Karpas-422 (cell line): ENCODE measurements at regions not wholly inside any gene's neighbourhood (a gene's known extent, or its start where the extent isn't known, plus 50 kb on each side); places are given as distances from the start of the nearest gene placed in this dataset.
A peak's percentile ranks its signal among the peaks of the same experiment; 100 is the strongest.

Source experiments
- DNase-seq: peaks from one replicate; pipeline ENCODE4 v3.0.0-alpha.2; 2015
- H2AFZ ChIP-seq: fragments of 200-600 bp; sonication (generic); 2 replicates; pipeline ENCODE4 v1.6.1; 2014; ENCODE audit warnings: antibody characterized with exemption, low read length, mixed read lengths
- H3K27ac ChIP-seq: fragments of 200-600 bp; sonication (generic); 2 replicates; pipeline ENCODE4 v1.5.1; 2014; ENCODE audit warnings: mild to moderate bottlenecking, low read length, moderate library complexity
- H3K27me3 ChIP-seq: fragments of 200-600 bp; sonication (generic); 2 replicates; pipeline ENCODE4 v1.6.1; 2014; ENCODE audit warnings: low read length, mixed read lengths
- H3K36me3 ChIP-seq: fragments of 200-600 bp; sonication (generic); 2 replicates; pipeline ENCODE4 v1.6.1; 2014; ENCODE audit warnings: low read length, mixed read lengths; ENCODE audit not compliant: insufficient read depth
- H3K4me1 ChIP-seq: fragments of 200-600 bp; sonication (generic); 2 replicates; pipeline ENCODE4 v1.6.1; 2014; ENCODE audit warnings: mild to moderate bottlenecking, low read length, mixed read lengths
- H3K4me2 ChIP-seq: fragments of 200-600 bp; sonication (generic); 2 replicates; pipeline ENCODE4 v1.6.1; 2014; ENCODE audit warnings: low read length, low read depth, mild to moderate bottlenecking; ENCODE audit not compliant: poor library complexity, severe bottlenecking
- H3K4me3 ChIP-seq: fragments of 200-600 bp; sonication (generic); 2 replicates; pipeline ENCODE4 v1.5.1; 2014; ENCODE audit warnings: mild to moderate bottlenecking, antibody characterized with exemption, low read length, mixed read lengths
- H3K79me2 ChIP-seq: fragments of 200-600 bp; sonication (generic); 2 replicates; pipeline ENCODE4 v1.6.1; 2014; ENCODE audit warnings: mild to moderate bottlenecking, low read length, mixed read lengths
- H3K9ac ChIP-seq: fragments of 200-600 bp; sonication (generic); 2 replicates; pipeline ENCODE4 v1.6.0; 2014; ENCODE audit warnings: low read length
- H3K9me2 ChIP-seq: fragments of 200-600 bp; sonication (generic), shearing (Covaris generic); replicated peaks from 2 replicates; pipeline ENCODE4 v1.6.0; 2014; ENCODE audit warnings: mild to moderate bottlenecking, low read length, moderate library complexity; ENCODE audit not compliant: insufficient read depth
- H3K9me3 ChIP-seq: fragments of 300-700, 200-600 bp; sonication (generic); 2 replicates; pipeline ENCODE4 v1.6.1; 2014; ENCODE audit warnings: low read length, mixed read lengths
- H4K20me1 ChIP-seq: fragments of 200-600 bp; sonication (generic); 2 replicates; pipeline ENCODE4 v1.6.1; 2014; ENCODE audit warnings: mild to moderate bottlenecking, antibody characterized with exemption, low read length, low read depth; ENCODE audit not compliant: insufficient read depth

DNA sequence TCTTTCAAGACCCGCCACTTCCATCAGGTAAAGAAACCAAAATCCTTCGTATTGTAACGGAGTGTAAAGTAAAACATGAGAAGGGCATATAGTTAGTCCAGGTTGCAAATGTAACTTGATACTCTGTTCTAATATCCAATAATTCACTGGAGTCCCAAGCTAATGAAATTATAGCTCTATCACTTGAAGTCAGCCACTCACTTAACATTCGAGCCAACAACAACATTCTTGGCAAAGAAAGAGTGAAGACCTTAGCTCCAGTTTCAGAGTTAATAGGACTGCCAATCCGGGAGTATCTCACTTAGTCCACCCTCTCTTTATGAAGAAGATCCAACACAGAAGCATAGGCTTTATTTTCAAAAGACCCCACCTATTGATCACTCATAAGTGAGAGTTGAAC lies 298.0 kb upstream of the SOX11 start:
- Histone ChIP-seq H2AFZ (no peak overlapping the region), H3K9me2 (no peaks in the 10 kb centered on the region), H3K4me3 (no peak overlapping the region), H3K36me3 (no peaks in the 10 kb centered on the region), H3K9me3 (no peaks in the 10 kb centered on the region), H3K79me2 (no peaks in the 10 kb centered on the region), H4K20me1 (no peaks in the 10 kb centered on the region), H3K27ac (no peak overlapping the region), H3K4me2 (no peak overlapping the region), H3K9ac (no peak overlapping the region), H3K27me3 (no peaks in the 10 kb centered on the region), H3K4me1 (no peaks in the 10 kb centered on the region)
- DNase-seq: no peak

DNA sequence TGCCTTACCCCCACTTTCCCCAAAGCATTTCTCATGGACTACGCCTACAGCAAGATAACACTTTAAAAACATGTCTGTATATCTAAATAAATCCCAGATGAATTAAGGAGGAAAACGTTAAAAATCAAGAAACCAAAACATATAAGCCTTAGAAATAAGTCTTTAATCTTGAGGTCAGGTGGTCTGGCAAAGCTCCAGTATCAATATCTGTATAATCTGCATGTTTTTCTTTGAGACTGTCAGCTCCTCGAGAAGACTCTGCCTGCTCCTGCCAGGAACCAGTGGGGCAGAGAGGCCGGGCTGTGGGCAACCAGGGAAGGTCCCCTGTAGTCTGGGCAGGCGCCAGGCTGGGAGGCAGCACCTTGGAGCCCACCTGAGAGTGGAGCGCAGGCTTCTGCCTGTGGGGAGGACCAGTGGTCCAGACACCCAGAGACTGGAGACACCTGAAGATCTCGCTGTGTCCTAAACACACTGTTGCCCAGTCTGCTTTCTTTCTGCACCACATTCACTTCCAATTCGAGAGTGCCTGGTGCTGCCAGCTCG lies 291.0 kb upstream of the SOX11 start:
- no peaks in the 10 kb centered on the region for H3K27me3 ChIP-seq
- H3K27ac ChIP-seq: no peak overlapping the region
- no peak overlapping the region for H3K4me3 ChIP-seq
- no peaks in the 10 kb centered on the region for H4K20me1 ChIP-seq
- no peaks in the 10 kb centered on the region for H3K9me2 ChIP-seq
- H2AFZ ChIP-seq: no peak overlapping the region
- no peaks in the 10 kb centered on the region for H3K79me2 ChIP-seq
- peak; percentile 10 for DNase-seq
- no peak overlapping the region for H3K4me2 ChIP-seq
- H3K9me3 ChIP-seq: no peaks in the 10 kb centered on the region
- no peaks in the 10 kb centered on the region for H3K4me1 ChIP-seq
- no peak overlapping the region for H3K9ac ChIP-seq
- H3K36me3 ChIP-seq: no peaks in the 10 kb centered on the region

GRCh38 chr2:5403392-5403791 lies 288.8 kb upstream of the SOX11 start:
- Histone ChIP-seq H3K36me3 (no peaks in the 10 kb centered on the region), H4K20me1 (no peaks in the 10 kb centered on the region), H3K9me3 (no peaks in the 10 kb centered on the region), H3K4me1 (no peaks in the 10 kb centered on the region), H3K9ac (no peak overlapping the region), H3K4me3 (no peak overlapping the region), H3K4me2 (no peak overlapping the region), H3K9me2 (no peaks in the 10 kb centered on the region), H3K27me3 (no peaks in the 10 kb centered on the region), H3K27ac (no peak overlapping the region), H3K79me2 (no peaks in the 10 kb centered on the region), H2AFZ (no peak overlapping the region)
- DNase-seq: no peak

GRCh38 chr2:5409898-5410381 lies 282.2 kb upstream of the SOX11 start:
- Histone ChIP-seq H3K27me3 (no peaks in the 10 kb centered on the region), H3K4me3 (no peak overlapping the region), H3K27ac (no peak overlapping the region), H3K9me2 (no peaks in the 10 kb centered on the region), H3K9me3 (no peaks in the 10 kb centered on the region), H3K36me3 (no peaks in the 10 kb centered on the region), H3K79me2 (no peaks in the 10 kb centered on the region), H3K4me1 (no peaks in the 10 kb centered on the region), H3K9ac (no peak overlapping the region), H4K20me1 (no peaks in the 10 kb centered on the region), H3K4me2 (no peak overlapping the region), H2AFZ (no peak overlapping the region)
- no peak for DNase-seq

DNA sequence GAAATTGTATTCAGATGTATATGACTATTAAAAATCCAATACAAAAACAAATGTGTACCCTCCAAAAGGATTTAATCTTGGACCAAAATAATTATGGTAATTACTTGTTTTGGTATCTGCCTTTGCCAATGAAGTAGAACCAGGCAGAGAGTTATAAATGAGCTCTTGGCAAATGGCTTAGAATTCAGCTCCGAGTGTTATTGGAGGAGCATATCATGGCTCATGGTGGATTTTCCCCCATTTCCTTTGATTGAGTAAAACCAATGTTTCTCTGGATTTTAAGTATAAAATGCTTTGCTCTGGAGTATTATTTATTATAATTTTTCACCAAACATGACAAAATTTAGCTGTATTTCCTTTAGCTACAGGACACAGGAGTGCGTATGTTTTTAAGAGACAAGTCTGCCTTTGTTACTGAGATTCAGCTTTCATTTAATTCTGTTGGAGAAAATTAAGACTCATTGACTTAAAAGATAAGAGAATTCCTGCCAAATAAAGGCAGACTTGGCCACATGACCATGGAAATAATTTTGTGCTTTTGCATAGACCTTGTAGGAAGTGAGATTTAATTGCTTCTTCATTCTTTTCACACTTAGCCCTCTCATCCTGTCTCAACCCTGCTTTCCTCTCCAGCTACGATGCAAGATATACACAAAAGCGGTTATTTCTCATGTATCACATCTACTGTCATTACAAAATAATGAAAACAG lies 281.0 kb upstream of the SOX11 start:
- Histone ChIP-seq H3K4me3 (no peak overlapping the region), H3K4me1 (no peaks in the 10 kb centered on the region), H3K9ac (no peak overlapping the region), H3K79me2 (no peaks in the 10 kb centered on the region), H2AFZ (no peak overlapping the region), H3K4me2 (no peak overlapping the region), H3K27me3 (no peaks in the 10 kb centered on the region), H4K20me1 (no peaks in the 10 kb centered on the region), H3K27ac (no peak overlapping the region), H3K9me2 (no peaks in the 10 kb centered on the region), H3K36me3 (no peaks in the 10 kb centered on the region), H3K9me3 (no peaks in the 10 kb centered on the region)
- DNase-seq: no peak

GRCh38 chr2:5412001-5412400 lies 280.2 kb upstream of the SOX11 start:
- Histone ChIP-seq H3K9me2 (no peaks in the 10 kb centered on the region), H3K36me3 (no peaks in the 10 kb centered on the region), H3K4me2 (no peak overlapping the region), H3K27ac (no peak overlapping the region), H2AFZ (no peak overlapping the region), H3K4me3 (no peak overlapping the region), H3K4me1 (no peaks in the 10 kb centered on the region), H3K79me2 (no peaks in the 10 kb centered on the region), H4K20me1 (no peaks in the 10 kb centered on the region), H3K9ac (no peak overlapping the region), H3K9me3 (no peaks in the 10 kb centered on the region), H3K27me3 (no peaks in the 10 kb centered on the region)
- no peak for DNase-seq

DNA sequence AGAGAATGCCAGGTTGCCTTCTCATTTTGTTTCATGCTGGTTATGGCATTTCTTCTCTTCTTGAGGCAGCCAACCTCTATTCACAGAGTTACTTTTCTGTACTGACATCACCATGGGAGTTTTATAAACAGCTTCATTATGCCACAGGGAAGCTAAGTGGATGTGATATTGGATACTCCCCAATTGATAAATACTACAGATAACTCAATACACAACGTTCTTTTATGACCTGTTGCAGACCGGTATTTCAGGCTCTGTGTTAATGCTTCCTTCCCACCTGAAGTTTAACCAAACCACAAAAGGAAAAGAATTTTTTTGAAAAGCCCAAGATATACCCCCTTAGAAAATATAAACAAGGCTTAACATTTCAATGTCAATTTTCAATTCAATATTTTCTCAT lies 258.3 kb upstream of the SOX11 start:
- Histone ChIP-seq H4K20me1 (no peaks in the 10 kb centered on the region), H3K9me2 (no peaks in the 10 kb centered on the region), H3K4me1 (peaks cover 10% of the 10 kb centered on the region), H3K4me3 (no peak overlapping the region), H3K27me3 (no peaks in the 10 kb centered on the region), H3K4me2 (no peak overlapping the region), H3K79me2 (no peaks in the 10 kb centered on the region), H2AFZ (no peak overlapping the region), H3K9me3 (no peaks in the 10 kb centered on the region), H3K36me3 (no peaks in the 10 kb centered on the region), H3K9ac (no peak overlapping the region), H3K27ac (no peak overlapping the region)
- DNase-seq: no peak

DNA sequence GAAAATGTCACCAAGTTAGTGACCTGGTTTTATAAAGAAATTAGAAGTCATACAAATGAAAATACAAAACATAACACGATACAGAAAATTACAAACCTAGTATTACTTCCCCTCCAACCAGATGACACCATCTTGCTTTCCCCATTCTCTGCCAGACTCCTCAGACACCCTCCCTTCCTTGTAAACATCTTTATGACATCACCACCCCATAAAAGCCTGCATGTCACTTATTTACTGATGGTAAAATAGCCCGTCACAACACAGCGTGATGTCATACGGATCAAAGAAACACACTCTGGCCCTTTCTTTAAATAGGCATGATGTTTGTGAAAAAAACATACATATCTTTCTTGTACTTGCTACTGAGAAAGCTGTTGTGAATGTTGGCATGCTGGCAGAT lies 254.8 kb upstream of the SOX11 start:
- Histone ChIP-seq H3K4me1 (peaks cover 20% of the 10 kb centered on the region), H3K9ac (no peak overlapping the region)

More for the DNA sequence above, 254.8 kb upstream of the SOX11 start:
- H3K36me3 ChIP-seq: no peaks in the 10 kb centered on the region
- H3K9me2 ChIP-seq: no peaks in the 10 kb centered on the region
- DNase-seq: no peak
- no peak overlapping the region for H3K4me2 ChIP-seq
- no peak overlapping the region for H3K27ac ChIP-seq
- H3K4me3 ChIP-seq: no peak overlapping the region
- no peaks in the 10 kb centered on the region for H3K9me3 ChIP-seq
- H4K20me1 ChIP-seq: no peaks in the 10 kb centered on the region
- H3K27me3 ChIP-seq: no peaks in the 10 kb centered on the region
- H2AFZ ChIP-seq: no peak overlapping the region
- H3K79me2 ChIP-seq: no peaks in the 10 kb centered on the region
